Sigmoid colon (tissue), 4 donors: ENCODE measurements at regions not wholly inside any gene's neighbourhood (a gene's known extent, or its start where the extent isn't known, plus 50 kb on each side); places are given as distances from the start of the nearest gene placed in this dataset.

Experiments
- EP300 ChIP-seq, 4 donors: sonication (generic); formaldehyde crosslinking; IDR thresholded peaks; one replicate each; pipeline ENCODE4 v1.6.1; 2017; ENCODE audit warnings: antibody characterized with exemption in 4 of 4
- POLR2A ChIP-seq, 2 donors: fragments of 450-650 bp; IDR thresholded peaks; one replicate each; pipeline ENCODE4 v1.6.1; 2016; ENCODE audit warnings: antibody characterized with exemption in 2 of 2, mild to moderate bottlenecking in 2 of 2, moderate library complexity in 2 of 2
- POLR2AphosphoS5 ChIP-seq, 4 donors: sonication (generic); formaldehyde crosslinking; IDR thresholded peaks; one replicate each; pipeline ENCODE4 v1.6.1; 2017; ENCODE audit warnings: antibody characterized with exemption in 4 of 4
- TF ChIP-seq, protein P1 (sequence below), 4 experiments: fragments of 450-650 bp in 3 of 4; fragments of 200-600 bp in 1 of 4; IDR thresholded peaks; one replicate each; pipeline ENCODE4 v1.5.1; 2016 to 2019; ENCODE audit warnings: antibody characterized with exemption in 4 of 4, mild to moderate bottlenecking in 3 of 4, moderate library complexity in 2 of 4

- TF ChIP-seq, protein P1, sequence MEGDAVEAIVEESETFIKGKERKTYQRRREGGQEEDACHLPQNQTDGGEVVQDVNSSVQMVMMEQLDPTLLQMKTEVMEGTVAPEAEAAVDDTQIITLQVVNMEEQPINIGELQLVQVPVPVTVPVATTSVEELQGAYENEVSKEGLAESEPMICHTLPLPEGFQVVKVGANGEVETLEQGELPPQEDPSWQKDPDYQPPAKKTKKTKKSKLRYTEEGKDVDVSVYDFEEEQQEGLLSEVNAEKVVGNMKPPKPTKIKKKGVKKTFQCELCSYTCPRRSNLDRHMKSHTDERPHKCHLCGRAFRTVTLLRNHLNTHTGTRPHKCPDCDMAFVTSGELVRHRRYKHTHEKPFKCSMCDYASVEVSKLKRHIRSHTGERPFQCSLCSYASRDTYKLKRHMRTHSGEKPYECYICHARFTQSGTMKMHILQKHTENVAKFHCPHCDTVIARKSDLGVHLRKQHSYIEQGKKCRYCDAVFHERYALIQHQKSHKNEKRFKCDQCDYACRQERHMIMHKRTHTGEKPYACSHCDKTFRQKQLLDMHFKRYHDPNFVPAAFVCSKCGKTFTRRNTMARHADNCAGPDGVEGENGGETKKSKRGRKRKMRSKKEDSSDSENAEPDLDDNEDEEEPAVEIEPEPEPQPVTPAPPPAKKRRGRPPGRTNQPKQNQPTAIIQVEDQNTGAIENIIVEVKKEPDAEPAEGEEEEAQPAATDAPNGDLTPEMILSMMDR (IDR thresholded peaks at IDR 0.05), result no peak
- TF ChIP-seq EP300 (IDR thresholded peaks at IDR 0.05) (no peak), POLR2AphosphoS5 (IDR thresholded peaks at IDR 0.05) (no peak), POLR2A (IDR thresholded peaks at IDR 0.05) (no peak)
Measured at GRCh38 chr17:72407931-72408330, 287.1 kb downstream of the SOX9 start.
